SKM-1 treated with dmso at 0.1 percent for 144 hours (cell line): ENCODE measurements at regions not wholly inside any gene's neighbourhood (a gene's known extent, or its start where the extent isn't known, plus 50 kb on each side); places are given as distances from the start of the nearest gene placed in this dataset.

ENCODE experiments used
- DNase-seq: peaks from one replicate; lab custom pipeline; 2025; ENCODE audit not compliant: unreplicated experiment; lab: John Stamatoyannopoulos, UW

DNA sequence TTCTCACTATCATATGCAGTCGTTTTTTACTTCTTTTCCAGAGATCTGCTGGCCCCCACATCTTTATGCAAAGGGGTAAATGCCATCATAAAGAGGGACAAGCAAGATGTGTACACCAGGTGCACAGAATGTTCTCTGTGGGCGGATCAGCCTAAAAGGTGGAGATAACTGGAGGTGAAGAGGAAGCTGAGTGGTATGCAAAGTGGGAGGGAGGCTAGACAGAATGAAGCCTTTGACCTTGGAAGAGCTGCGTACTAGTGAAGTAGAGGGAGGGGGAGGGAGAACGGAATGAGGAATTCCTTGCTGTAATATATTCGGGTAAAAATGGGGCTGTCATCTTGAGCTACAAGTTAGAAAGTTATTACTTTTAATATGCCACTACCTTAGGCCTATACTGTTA is 287.5 kb upstream of the VRK2 start:
- DNase-seq = no peak

DNA sequence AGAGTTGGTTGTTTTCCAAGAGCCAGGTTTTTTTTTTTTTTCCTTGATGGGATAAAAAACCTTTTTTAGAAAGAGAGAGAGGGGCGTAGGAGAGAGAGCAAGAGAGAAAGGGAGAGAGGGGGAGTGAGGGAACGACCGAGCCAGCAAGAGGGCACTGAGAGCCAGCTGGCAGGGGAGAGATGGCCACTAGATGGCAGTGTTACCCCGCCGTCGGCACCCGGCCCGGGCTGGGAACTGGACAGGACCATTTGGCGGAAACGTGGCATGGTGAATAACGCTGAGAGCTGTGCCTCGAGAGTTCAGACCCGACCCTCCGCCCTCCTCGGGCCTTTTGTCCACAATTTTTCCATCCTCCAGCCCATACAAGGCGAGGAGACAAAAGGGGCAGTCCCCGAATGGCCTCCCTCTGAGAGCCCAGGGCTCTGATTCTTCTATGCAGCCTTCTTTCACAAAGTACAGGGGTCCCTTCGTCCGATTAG is 286.7 kb upstream of the VRK2 start:
- DNase-seq = peak; percentile 67

DNA sequence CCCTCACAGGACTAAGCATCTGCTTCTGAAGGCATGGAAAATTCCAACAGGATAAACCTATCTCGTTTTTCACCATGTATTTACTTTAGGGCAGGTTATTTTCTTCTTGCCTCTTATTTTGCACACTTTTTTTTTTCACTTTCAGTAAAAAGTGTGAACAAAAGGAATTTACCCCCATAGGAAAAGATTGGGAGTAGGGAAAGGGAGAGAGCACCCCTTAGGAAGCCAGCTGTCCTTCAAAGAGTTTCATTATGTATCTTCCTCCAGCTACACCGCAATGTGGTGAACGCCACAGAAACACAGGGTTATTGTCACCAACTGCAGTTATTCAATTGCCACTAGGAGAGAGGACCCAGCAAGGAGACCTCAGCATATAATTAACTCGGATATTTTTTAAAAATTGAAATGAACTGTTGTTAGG is 286.2 kb upstream of the VRK2 start:
- no peak for DNase-seq

DNA sequence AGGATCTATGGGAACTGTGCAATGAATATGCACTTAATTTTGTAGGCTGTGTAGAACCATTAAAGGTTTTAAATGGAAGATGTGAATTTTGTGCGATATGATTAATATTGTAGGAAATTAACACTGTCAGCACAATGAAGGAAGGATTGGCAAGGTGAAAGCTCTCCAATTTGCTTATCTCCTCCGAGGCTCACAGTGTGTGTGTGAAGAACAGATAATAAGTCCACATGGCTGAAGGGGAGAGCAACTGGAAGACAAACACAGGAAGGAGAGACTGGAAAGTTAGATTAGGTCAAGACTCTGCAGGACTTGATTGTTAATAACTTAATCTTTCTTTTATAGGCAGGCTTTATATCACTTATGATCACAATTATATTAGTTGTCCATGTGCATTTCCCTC is 269.7 kb upstream of the VRK2 start:
- no peak for DNase-seq

DNA sequence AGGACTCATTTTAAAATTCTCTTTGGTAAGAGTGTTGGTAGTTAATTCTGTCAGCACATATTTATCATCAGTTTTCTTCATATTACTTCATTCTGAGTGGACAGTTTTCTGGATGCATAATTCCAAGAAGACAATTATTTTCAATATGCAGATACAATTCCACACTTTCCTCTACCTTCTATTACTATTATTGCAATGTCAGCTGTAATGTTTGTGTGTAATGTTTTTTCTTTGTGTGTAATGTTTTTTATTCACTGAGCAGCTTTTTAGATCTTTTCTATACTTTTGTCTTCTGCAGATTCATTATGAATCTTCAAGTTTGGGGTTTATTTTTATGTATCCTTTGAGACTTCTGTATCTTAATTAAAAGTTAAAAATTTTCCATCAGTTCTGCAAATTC is 264.0 kb upstream of the VRK2 start:
- DNase-seq = no peak

DNA sequence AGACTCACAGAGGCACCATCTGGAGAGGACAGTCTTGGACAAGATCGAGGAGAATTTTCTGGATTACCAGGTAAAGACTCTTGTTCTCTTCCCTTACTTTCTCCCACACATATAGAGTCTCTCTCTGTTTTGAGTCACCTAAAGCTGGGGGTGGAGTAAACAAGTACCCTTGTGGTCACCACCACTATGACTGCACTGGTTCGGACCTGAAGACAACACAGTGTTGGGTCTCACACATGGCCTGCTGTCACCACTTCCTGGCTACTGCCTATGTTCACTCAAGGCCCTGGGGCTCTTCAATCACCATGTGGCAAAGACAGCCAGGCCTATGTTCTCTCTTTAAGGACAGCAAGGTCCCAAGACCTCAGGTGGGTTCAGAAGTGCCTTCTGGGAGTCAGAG is 253.3 kb upstream of the VRK2 start:
- DNase-seq = no peak

DNA sequence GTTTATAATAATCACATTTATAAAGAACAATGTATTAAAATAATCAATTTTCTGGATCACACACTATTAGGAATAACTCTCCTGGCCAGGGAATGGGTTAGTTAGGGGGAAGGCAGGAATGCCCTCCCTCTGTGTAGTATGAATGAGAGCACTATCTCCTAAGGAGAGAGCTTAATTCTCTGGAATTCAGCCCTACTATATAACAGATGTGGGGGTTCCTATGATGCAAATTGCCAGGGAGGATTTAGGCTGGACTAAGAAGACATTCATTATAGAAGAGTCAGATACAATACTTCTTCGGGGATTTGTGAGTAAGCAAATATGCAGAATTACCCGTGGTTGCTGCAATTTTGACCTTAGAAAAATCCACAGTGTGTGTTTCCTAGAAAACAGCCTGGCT is 250.1 kb upstream of the VRK2 start:
- DNase-seq = no peak

DNA sequence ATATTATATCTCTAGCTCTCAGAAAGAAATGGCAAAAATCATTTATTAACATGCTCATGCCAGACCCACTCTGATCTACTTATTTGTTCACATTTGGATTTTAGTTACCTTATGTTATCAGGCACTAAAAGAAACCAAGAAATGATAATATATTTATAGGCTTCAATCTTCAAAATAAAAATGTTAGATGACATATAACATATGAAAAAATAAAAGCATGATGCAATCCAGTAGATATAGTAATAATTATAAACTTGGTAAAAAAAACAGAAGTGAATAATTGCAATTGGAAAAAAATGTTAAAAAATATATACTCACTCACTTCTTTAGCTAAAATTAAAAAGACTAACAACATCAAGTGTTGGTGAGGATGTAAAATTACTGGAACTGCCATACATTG is 248.3 kb upstream of the VRK2 start:
- DNase-seq = no peak

DNA sequence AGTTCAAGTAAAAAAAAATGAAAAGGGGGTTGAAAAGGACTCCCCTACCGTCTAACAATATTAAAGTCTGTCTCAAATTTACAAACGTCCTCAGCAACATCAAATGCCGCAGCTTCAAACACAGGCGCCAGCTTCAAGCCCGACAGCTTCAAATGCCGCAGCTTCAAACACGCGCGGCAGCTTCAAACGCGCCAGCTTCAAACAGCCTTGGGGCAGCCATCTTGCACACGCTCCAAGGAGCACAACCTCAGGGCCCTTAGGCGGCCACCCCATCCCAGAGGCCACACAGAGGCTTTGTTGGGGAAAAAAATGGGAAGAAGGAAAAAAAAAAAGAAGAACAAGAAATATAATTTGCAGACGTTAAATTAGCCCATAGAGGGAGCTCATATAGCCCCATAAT is 244.4 kb upstream of the VRK2 start:
- DNase-seq = no peak

DNA sequence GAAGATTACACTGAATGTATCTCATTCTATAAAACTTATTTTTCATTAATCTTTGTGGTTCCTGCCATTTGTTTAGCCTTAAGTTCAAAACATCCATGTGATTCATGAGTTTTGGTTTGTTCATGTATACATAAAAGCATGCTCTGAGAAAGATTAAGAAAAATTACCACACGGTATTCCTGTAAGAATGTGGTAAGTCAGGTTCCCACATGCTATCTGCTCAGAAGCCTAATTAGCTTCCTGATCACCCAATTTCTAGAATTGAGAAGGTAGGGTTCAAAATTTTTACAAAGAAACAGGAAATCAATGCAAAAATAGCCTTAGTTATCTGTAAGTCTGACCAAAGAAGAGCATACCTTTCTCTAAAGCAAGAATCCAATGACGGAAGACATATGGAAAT is 241.6 kb upstream of the VRK2 start:
- no peak for DNase-seq

DNA sequence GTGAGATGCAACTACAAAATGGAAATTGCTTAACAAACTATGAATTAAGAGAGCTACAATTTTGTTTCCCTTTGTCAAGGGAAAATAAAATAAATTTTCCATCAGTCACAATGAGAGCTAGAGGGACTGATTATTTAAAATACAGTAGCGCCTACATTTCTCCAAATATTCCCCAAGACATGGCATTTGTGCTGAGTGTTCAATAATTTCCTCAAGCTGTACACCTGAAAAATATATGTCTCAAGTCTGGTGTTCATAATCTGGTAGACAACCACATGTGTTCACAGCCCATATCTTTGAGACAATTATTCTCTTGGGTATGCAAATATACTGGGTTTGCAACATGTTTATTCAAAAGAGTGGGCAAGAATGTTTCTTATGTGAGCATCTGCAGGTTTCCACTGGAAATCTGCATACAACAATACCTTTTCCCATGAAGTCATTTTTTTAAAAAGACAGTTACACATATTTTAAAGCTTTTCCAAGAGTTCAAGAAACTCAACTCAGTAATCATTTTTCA is 240.1 kb upstream of the VRK2 start:
- DNase-seq = no peak

DNA sequence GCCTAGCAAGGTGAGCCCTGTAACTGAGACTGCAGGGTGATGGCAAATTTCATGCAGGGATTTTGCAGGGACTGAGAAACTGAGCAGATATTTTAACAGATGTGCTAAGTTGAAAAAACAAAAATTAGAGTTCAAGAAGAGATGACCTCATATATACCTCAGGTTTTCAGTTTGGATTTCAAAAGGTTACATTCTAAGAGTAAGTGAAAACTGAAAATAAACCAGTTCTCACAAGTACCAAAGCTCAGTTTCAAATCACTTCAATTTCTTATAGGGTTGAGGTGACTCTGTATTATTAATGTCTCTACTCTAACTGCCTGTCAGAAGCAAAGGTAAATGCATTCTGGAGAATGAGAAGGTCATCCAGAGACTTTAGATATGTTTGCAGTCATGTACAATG is 237.4 kb upstream of the VRK2 start:
- no peak for DNase-seq

DNA sequence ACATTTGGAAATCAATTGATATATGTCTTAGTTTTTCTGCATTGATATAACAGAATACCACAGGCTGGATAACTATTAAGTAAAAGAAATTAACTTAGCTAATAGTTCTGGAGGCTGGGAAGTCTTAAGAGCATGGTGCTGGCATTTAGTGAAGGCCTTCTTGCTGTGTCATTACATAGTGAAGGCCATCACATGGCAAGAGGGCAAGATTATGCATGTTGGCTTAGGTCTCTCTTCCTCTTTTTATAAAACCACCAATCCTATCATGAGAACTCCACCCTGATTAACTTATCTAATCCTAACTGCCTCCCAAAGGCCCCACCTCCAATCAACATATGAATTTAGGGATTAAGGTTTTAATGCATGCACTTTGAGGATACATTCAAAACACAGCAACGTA is 225.5 kb upstream of the VRK2 start:
- no peak for DNase-seq

DNA sequence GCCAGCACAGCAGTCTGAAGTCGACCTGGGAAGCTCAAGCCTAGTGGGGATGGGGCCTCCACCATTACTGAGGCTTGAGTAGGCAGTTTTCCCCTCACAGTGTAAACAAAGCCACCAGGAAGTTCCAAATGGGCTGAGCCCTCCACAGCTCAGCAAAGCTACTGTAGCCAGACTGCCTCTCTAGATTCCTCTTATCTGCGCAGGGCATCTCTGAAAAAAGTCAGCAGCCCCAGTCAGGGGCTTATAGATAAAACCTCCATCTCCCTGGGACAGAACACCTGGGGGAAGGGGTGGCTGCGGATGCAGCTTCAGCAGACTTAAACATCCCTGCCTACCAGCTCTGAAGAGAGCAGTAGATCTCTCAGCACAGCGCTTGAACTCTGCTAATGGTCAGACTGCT is 218.4 kb upstream of the VRK2 start:
- no peak for DNase-seq

DNA sequence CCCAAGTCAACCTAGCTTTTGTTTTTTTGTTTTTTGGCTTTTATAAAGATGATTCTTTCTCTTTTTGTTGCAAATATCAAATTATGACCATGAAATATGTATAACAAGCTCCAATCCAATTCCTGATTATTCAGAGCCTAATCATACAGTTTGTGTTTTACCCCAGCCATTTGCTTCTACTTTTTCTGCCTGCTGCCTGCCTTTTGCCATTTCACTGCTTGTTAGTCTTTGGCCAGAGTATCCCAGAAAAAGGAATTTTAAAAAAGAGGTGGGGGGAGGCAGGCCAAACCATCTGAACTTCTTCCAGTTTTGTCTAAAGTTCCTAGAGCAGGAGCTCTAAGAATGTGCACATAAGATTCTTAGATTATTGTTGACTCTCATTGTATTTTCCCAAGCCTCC is 211.9 kb upstream of the VRK2 start:
- no peak for DNase-seq

DNA sequence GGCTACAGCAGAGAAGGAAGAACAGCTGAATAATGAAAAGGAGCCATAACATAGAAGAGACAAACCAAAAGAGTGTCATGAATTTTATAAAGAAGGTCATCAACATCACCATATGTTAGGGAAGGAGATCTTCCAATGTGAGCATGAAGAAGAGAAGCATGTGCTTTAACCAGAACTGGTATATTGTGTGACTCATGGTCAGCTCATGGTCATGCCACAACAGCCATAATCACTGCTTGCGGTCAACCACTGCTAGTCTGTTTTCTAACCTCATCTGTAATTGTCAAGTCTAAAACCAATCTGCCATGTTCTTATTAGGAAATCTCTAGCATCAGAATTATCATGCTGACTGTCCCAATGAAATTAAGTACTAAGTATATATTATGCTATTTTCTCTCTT is 204.1 kb upstream of the VRK2 start:
- DNase-seq = no peak

DNA sequence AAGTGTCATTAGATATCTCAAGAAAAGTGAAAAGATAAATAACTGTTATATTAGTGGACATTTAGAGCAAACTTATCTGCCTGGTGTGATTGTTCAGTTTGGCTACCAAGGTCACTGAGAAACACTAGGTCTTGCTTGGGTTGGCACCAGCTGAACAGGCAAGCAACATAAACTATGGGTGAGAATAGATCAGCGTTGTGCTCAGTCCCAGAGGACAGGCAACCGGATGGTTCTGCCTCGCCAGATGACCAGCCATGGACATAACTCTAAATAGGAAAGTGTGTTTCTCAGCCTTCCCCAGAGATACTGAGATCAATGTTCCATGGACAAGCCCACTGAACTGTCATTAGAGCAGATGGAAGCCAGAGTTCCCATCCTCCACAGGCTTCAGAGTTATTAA is 203.4 kb upstream of the VRK2 start:
- DNase-seq = no peak

DNA sequence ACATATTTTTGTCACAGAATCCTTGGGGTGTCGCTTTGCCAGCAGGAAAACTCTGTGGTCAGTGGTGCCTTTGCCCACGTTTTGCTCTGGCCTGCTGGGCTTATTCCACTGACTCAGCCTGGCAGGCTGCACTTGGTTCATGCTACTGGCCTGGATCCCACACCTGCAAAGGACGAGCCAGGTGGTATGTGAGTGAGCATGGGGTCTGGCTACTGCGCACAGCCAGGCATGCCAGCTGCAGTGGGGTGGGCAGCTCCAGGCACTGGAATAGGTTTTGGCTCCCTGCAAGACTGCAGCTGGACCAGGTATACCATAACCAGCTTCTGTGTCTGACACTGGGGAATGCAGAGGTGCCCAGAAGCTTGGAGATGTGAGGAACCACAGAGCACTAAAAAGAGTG is 197.9 kb upstream of the VRK2 start:
- no peak for DNase-seq

DNA sequence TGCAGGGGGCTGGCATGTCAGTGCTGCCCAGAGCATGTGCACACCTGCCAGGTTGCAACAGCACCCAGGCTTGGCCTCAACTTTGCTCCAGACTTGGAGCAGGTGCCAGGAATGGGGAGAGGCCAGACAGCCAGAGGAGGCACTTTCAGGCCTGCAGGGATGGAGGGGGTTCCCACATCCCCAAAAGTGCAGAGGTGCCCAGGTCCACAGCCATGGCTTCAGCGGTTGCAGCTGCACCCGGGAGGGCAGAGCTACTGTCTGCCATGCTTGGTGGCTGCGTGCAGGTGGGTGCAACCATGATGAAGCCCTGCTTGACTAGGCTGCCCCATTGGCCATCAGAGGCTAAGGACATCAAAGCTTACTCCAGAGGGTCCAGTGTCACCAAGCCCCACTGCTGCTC is 196.8 kb upstream of the VRK2 start:
- DNase-seq = no peak

DNA sequence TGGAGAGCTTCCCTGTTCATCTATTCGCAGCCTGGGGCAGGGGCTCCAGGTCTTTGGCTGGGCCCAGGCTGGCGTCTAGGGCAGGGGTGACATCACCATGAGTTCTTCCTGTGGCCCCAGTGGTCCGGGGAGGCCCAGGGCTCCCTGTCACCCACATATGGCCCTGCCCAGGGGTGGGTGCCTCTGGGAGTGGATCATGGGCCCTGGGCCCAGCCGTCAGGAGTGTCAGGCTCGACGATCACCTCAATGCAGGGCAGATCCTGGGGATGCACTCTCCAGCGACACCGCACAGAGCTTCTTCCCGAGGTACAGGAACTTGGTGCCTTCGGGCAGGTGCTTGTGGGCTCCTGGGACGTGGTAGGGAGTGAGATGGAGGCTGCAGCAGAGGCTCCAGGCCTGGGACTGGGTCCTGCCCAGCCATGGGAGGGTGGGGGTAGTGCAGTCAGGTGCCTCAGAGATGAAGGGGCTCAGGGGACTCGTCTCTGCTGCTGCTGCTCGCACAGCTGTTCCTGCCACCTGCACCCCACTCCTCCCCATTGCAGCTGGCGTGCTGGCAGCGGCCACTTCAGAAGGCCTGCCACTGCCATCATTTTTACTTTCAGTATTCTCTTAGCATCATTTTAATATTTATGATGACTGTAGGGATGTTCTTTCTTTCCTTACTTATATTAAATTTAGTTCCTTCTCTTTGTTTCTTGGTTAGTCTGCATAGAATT is 196.0 kb upstream of the VRK2 start:
- DNase-seq = no peak

DNA sequence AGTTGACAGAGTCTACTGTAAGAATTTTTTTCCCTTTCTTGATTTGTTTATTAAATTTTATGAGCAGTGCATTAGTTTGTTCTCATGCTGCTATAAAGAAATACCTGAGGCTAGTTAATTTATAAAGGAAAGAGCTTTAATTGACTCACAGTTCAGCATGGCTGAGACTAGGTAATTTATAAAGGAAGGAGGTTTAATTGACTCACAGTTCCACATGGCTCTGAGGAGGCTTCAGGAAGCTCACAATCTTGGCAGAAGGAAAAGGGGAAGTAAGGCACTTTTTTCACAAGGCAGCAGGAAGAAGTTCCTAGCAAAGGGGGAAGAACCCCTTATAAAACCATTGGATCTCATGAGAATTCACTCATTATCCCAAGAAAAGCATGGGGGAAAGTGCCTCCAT is 191.4 kb upstream of the VRK2 start:
- no peak for DNase-seq

DNA sequence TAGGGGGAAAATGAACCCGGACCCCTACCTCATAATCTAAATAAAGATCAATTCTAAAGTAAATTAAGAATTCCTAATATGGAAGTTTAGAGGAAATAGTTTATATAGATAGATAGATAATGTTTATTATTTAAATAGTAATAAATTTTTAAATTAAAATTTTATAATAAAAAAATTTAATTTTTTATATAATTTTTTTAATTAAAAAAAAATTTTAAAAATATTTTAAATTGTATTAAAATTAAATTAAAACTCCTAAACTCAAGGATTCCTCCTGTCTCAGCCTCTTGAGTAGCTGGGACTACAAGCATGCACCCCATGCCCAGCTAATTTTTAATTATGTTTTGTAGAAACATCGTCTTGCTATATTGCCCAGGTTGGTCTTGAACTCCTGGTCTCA is 186.9 kb upstream of the VRK2 start:
- DNase-seq = no peak

DNA sequence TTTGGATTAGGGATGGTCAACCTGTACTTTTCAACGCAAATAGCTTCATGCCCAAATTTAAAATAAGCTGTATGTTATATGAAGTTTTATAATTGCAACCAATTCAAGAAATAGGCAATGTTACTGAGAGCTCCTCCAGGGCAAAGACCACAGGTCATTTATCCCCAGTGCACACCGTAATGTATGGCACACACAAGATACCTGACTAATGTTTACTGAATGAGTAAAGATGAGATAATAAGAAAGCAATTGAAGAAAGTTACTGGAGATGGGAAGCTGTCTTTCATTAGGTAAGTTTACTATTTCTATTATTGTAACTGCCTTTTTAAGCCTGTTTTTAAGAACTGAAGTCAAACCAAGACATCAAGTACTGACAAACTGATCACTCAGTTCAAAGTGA is 184.5 kb upstream of the VRK2 start:
- DNase-seq = no peak
